BJ (cell line): ENCODE measurements at regions not wholly inside any gene's neighbourhood (a gene's known extent, or its start where the extent isn't known, plus 50 kb on each side); places are given as distances from the start of the nearest gene placed in this dataset.

Experiments used
- CTCF ChIA-PET: fragments of 350-600 bp; formaldehyde crosslinking; extraction: SDS; loops from one replicate; lab custom pipeline; 2021; ENCODE audit warnings: antibody characterized with exemption, inconsistent platforms; lab: Yijun Ruan, JAX
- POLR2A ChIA-PET: fragments of 300-600 bp; sonication (Branson Sonifier 250); formaldehyde crosslinking; extraction: SDS; loops from one replicate; lab custom pipeline; 2021; ENCODE audit warnings: antibody characterized with exemption; lab: Charles Lee
- DNase-seq: peaks from one replicate; pipeline ENCODE4 v3.0.0-alpha.2; 2011; ENCODE audit warnings: low read depth
- H3K27me3 ChIP-seq: 2 replicates; pipeline ENCODE4 v1.6.0; 2011; ENCODE audit warnings: low read length; ENCODE audit not compliant: control insufficient read depth, insufficient read depth
- H3K36me3 ChIP-seq: 2 replicates; pipeline ENCODE4 v1.5.1; 2011; ENCODE audit warnings: low read length; ENCODE audit not compliant: control insufficient read depth, insufficient read depth
- H3K4me3 ChIP-seq: 2 replicates; pipeline ENCODE4 v1.5.1; 2011; ENCODE audit warnings: low read depth, mild to moderate bottlenecking, control low read depth, low read length
- TF ChIP-seq, protein P1 (sequence below): IDR thresholded peaks from 2 replicates; pipeline ENCODE4 v1.5.1; 2011; ENCODE audit warnings: low read depth, mild to moderate bottlenecking, control low read depth, inconsistent platforms, low read length, moderate library complexity; ENCODE audit not compliant: insufficient read depth

DNA sequence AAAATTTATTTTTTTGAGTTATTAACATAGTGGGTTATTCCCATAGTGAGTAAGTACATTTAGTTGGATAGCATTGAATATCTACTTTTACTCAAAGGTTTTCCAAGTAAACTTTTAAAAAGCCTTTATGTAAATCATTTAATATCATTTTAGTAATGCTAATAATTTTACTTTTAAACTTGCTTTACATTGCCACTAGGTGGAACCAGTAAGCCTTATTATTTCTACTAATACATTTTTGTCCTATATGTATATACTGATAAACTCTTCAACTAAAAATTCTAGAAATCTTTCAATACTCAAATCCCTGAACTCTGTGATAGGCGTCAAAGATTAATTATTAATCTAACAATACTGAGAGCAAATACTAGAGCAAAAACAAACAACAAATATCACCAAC lies 1709.2 kb upstream of the PCDH20 start:
- CTCF ChIA-PET: interaction anchor here (0.8 to 1.2 kb wide), 2 partner anchors 407 to 419 kb away, joined by 3 to 4 read pairs; no protein-coding TSS in a partner anchor
- no peak for DNase-seq
- TF ChIP-seq, protein P1, sequence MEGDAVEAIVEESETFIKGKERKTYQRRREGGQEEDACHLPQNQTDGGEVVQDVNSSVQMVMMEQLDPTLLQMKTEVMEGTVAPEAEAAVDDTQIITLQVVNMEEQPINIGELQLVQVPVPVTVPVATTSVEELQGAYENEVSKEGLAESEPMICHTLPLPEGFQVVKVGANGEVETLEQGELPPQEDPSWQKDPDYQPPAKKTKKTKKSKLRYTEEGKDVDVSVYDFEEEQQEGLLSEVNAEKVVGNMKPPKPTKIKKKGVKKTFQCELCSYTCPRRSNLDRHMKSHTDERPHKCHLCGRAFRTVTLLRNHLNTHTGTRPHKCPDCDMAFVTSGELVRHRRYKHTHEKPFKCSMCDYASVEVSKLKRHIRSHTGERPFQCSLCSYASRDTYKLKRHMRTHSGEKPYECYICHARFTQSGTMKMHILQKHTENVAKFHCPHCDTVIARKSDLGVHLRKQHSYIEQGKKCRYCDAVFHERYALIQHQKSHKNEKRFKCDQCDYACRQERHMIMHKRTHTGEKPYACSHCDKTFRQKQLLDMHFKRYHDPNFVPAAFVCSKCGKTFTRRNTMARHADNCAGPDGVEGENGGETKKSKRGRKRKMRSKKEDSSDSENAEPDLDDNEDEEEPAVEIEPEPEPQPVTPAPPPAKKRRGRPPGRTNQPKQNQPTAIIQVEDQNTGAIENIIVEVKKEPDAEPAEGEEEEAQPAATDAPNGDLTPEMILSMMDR: peak; percentile 23; the same call in 1 of the 2 replicates
- Histone ChIP-seq H3K4me3 (no peak overlapping the region), H3K36me3 (no peaks in the 10 kb centered on the region), H3K27me3 (no peaks in the 10 kb centered on the region)
- POLR2A ChIA-PET: no interaction called here

DNA sequence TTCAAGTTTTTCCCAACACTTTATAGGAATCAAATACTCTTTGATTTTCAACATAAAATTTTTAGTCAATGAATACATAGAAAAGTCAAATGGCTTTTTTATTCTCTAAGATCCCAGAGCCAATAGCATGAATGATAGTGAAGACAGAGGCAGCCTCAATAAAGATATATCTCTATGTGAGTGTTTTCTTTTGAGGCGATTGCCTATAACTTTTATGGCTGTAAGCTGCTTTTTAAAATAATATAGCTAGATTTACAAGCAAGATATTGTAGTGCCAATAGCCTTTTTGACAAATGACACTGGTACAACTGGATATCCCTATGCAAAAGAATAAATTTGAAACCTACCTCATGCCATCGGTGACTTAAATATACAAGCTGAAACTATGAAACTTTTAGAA lies 1705.2 kb upstream of the PCDH20 start:
- H3K27me3 ChIP-seq: no peaks in the 10 kb centered on the region
- TF ChIP-seq, protein P1: no peak
- ChIA-PET POLR2A (no interaction called here), CTCF (no interaction called here)
- no peaks in the 10 kb centered on the region for H3K36me3 ChIP-seq
- no peak for DNase-seq
- H3K4me3 ChIP-seq: no peak overlapping the region

DNA sequence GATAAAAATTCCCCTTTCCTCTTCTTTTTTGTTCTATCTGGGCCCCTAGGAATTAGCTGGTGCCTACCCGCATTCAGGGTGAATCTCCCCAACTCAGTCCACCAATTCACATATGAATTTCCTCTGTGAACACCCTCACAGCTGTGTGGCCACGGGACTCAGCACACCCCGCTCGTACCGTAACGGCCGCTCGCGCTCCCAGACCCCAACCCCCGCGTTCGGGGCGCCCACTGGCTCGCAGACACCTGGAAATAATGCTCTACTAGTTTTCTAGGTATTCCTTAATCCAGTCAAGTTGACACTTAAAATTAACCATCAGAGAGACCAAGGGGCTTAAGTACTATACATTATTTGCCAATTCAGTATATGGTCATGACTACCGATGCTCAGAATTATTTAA lies 1702.1 kb upstream of the PCDH20 start:
- DNase-seq: no peak
- ChIA-PET POLR2A (no interaction called here), CTCF (no interaction called here)
- no peaks in the 10 kb centered on the region for H3K36me3 ChIP-seq
- H3K27me3 ChIP-seq: no peaks in the 10 kb centered on the region
- no peak overlapping the region for H3K4me3 ChIP-seq
- TF ChIP-seq, protein P1: no peak

DNA sequence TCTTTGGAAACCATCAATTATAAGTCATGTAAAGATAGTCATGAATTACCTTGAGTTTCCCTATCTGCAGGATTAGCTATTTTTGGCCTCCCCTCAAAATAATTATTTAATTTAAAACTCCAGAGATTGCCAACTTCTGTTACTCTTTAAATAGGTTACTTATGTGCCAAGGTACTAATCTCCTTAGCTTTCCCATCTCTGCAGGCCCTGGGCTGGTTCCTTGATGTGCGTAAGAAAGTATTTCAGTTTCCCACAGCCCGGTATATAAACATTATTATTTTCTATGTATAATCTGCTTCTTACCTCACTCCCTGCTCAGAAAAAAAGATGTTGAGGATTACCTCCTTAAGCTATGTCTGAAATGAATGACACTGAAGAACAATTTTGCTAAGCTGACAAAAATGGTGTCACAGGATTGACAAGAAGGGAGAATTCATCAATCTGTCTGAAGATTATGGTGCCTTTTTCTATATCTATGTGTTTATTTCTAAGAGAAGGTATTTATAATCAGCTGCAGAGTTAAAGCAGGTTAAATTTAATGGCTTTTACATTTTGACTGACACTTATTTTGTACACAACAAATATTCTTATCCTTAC lies 1697.2 kb upstream of the PCDH20 start:
- CTCF ChIA-PET: no interaction called here

DNA sequence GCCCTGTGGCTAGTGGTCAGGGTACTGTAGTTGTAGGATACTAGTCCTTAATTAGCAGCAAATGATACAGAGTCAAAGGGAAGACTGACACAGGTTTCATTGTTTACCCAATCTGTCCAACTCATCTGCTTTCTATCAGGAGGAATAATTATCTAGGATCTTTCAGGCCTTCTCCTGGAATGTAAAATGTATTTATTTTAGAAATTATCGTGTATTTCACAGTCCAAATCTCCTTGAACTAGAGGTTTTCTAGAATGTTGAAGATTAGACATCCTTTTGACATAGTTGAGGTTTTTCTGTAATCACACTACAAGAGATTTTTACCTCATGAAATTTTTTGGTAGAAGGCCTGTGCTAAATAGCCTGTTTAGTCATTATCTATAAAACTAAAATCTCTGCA lies 1694.8 kb upstream of the PCDH20 start:
- ChIA-PET POLR2A (no interaction called here), CTCF (no interaction called here)
- Histone ChIP-seq H3K36me3 (no peaks in the 10 kb centered on the region), H3K4me3 (no peak overlapping the region), H3K27me3 (no peaks in the 10 kb centered on the region)
- peak; percentile 62 for DNase-seq
- TF ChIP-seq, protein P1: no peak

More for the DNA sequence above, 1697.2 kb upstream of the PCDH20 start:
- Histone ChIP-seq H3K36me3 (no peaks in the 10 kb centered on the region), H3K27me3 (no peaks in the 10 kb centered on the region), H3K4me3 (no peak overlapping the region)
- POLR2A ChIA-PET: no interaction called here
- no peak for DNase-seq
- TF ChIP-seq, protein P1: no peak
